WERI-Rb-1 (cell line): ENCODE measurements at regions not wholly inside any gene's neighbourhood (a gene's known extent, or its start where the extent isn't known, plus 50 kb on each side); places are given as distances from the start of the nearest gene placed in this dataset.

Experiments used
- DNase-seq: peaks from one replicate; pipeline ENCODE4 v3.0.0-alpha.2; 2020
- H3K27ac ChIP-seq: fragments of 250-450 bp; sonication (Bioruptor Pico); 2 replicates; pipeline ENCODE4 v1.5.1; 2020; ENCODE audit warnings: mild to moderate bottlenecking, moderate library complexity
- H3K27me3 ChIP-seq: fragments of 250-450 bp; sonication (Bioruptor Pico); 2 replicates; pipeline ENCODE4 v1.5.1; 2021; ENCODE audit warnings: mild to moderate bottlenecking, low read depth, moderate library complexity; ENCODE audit not compliant: insufficient read depth, severe bottlenecking
- H3K36me3 ChIP-seq: fragments of 250-450 bp; sonication (Bioruptor Pico); 2 replicates; pipeline ENCODE4 v1.5.1; 2020; ENCODE audit warnings: mild to moderate bottlenecking, moderate library complexity
- H3K4me3 ChIP-seq: 2 replicates; pipeline ENCODE4 v1.5.1; 2011; ENCODE audit warnings: low read depth, mild to moderate bottlenecking, control low read depth, low read length
- H3K9me3 ChIP-seq: fragments of 250-450 bp; sonication (Bioruptor Pico); 2 replicates; pipeline ENCODE4 v1.5.1; 2021; ENCODE audit warnings: mild to moderate bottlenecking, moderate library complexity; ENCODE audit not compliant: severe bottlenecking
- TF ChIP-seq, protein P1 (sequence below): IDR thresholded peaks from 2 replicates; pipeline ENCODE4 v1.5.1; 2011; ENCODE audit warnings: low read depth, mild to moderate bottlenecking, control low read depth, inconsistent platforms, low read length

DNA sequence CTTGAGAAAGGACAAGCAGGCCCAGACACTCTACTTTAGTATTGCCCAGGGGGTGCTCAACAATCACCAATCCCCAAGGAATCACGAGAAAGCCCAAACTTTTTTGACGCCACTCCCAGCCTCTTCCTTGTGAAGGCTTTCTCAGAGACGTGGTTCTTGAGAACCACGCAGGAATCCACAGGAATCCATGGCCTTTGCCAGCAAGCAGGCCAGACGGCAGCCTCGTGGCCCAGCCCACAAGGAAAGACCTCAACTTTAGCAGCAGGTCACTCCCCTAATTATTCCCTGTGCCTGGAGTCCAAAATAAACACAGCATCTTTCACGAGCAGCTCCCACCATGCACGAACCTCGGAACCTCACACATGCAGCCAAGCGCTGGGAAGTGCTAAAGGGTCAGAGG lies 104.2 kb downstream of the WT1 start:
- Histone ChIP-seq H3K4me3 (no peak overlapping the region), H3K9me3 (peaks cover 7% of the 10 kb centered on the region), H3K27ac (no peak overlapping the region), H3K27me3 (no peaks in the 10 kb centered on the region), H3K36me3 (no peaks in the 10 kb centered on the region)
- no peak for DNase-seq
- TF ChIP-seq, protein P1, sequence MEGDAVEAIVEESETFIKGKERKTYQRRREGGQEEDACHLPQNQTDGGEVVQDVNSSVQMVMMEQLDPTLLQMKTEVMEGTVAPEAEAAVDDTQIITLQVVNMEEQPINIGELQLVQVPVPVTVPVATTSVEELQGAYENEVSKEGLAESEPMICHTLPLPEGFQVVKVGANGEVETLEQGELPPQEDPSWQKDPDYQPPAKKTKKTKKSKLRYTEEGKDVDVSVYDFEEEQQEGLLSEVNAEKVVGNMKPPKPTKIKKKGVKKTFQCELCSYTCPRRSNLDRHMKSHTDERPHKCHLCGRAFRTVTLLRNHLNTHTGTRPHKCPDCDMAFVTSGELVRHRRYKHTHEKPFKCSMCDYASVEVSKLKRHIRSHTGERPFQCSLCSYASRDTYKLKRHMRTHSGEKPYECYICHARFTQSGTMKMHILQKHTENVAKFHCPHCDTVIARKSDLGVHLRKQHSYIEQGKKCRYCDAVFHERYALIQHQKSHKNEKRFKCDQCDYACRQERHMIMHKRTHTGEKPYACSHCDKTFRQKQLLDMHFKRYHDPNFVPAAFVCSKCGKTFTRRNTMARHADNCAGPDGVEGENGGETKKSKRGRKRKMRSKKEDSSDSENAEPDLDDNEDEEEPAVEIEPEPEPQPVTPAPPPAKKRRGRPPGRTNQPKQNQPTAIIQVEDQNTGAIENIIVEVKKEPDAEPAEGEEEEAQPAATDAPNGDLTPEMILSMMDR = no peak

DNA sequence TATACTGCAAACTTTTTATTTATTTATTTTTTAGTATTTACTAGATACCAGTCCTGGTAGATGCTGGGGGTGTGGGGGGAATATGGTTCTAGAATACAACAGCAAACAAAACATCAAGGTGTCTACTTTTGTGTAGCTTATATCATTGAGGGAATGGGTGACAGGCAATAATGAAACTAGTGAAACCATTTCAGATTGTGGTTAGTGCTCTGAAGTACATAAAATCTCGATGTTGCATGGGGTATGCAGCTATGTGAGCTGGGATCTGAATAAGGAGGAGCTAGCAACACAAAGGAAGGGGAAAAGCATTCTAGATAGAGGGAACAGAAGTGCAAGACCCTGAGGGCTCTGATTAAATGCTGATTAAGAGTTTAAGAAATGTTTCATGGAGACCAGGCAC lies 103.5 kb downstream of the WT1 start:
- Histone ChIP-seq H3K4me3 (no peak overlapping the region), H3K36me3 (no peaks in the 10 kb centered on the region), H3K27me3 (no peaks in the 10 kb centered on the region), H3K27ac (no peak overlapping the region), H3K9me3 (peaks cover 7% of the 10 kb centered on the region)
- TF ChIP-seq, protein P1 = no peak
- DNase-seq = no peak

DNA sequence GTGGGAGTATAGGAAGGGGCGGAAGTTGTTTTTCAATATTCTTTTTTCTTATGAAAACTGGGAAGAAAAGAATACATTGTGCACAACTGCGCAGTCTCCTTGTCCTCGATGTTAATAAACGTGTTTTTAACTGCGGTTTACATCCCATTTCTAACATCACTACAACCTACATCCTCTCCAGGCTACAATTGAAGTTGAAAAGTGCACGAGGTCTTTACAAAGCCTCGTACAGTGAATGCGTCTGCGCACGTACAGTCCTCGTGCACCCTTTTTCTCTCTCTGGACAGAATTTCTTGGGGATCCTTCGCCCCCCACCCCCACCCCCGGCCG lies 102.4 kb downstream of the WT1 start:
- TF ChIP-seq, protein P1 = no peak
- no peaks in the 10 kb centered on the region for H3K27me3 ChIP-seq
- no peak overlapping the region for H3K4me3 ChIP-seq
- H3K9me3 ChIP-seq = peaks cover 7% of the 10 kb centered on the region
- H3K36me3 ChIP-seq = no peaks in the 10 kb centered on the region
- no peak overlapping the region for H3K27ac ChIP-seq
- no peak for DNase-seq

DNA sequence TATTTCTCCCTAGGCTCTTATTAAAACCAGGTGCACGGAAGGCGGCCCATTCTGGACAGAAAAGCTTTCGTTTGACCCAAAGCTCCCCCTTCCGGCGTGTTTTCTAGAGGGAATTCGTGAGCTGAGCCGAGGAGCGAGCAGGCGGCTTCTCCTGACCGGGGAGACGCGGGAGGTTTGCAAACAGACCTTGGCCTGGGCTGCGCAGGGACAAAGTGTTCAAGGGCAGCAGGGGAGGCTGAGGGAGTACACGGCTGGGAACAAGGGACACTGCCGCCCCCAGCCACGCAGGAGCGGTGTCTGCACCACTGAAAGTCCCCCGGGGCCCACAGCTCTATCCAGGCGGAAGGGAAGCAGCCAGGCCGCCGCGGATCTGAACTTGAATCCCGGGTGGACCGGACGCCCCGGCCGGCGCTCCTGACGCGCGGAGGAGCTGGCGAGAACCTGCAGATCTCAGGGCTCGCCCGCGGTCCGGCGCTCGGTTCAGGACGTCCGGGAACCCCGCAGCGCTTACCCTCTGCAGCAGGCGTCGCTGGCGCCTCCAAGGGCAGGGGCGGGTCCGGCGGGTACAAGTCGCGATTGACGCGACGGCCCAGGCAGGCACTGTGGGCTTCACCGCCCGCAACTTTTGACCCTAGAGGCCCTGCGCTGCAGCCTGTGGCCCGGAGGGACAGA lies 101.9 kb downstream of the WT1 start:
- peaks cover 7% of the 10 kb centered on the region for H3K9me3 ChIP-seq
- H3K27ac ChIP-seq = no peak overlapping the region
- TF ChIP-seq, protein P1 = no peak
- no peaks in the 10 kb centered on the region for H3K36me3 ChIP-seq
- no peak overlapping the region for H3K4me3 ChIP-seq
- no peak for DNase-seq
- no peaks in the 10 kb centered on the region for H3K27me3 ChIP-seq

DNA sequence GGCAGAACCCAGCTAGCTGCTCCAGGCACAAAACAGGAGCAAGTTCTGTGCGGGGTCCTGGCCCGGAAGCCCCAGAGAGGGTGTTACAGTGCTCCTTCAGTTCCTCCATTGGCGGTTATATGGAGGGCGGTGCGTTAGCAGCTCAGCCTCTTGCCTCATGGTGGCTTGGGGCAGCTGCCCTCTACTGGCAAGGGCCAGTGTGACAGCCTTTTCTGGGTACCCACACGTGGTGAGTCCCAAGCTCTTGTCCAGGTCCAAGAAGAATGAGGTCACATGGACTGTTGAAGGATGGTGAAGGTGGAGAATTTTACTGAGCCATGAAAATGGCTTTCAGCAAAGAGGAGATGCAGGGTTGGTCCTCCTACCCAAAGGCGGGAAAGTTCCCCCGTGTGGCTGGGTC lies 100.5 kb downstream of the WT1 start:
- H3K27me3 ChIP-seq = no peaks in the 10 kb centered on the region
- H3K4me3 ChIP-seq = no peak overlapping the region
- no peaks in the 10 kb centered on the region for H3K36me3 ChIP-seq
- H3K27ac ChIP-seq = no peak overlapping the region
- no peak for DNase-seq
- TF ChIP-seq, protein P1 = peak; percentile 31; the same call in 1 of the 2 replicates
- peaks cover 7% of the 10 kb centered on the region for H3K9me3 ChIP-seq
